DMS114 treated with DMSO at 0.1 percent for 48 hours (cell line): ENCODE measurements at regions not wholly inside any gene's neighbourhood (a gene's known extent, or its start where the extent isn't known, plus 50 kb on each side); places are given as distances from the start of the nearest gene placed in this dataset.
"Not testable (repeated sequence)": the region's sequence is repeated elsewhere in the genome, so short reads cannot be mapped to it uniquely, and the experiment has no call there.

Source experiments
- DNase-seq: peaks from one replicate; lab custom pipeline; 2025; ENCODE audit not compliant: unreplicated experiment; lab: John Stamatoyannopoulos, UW

DNA sequence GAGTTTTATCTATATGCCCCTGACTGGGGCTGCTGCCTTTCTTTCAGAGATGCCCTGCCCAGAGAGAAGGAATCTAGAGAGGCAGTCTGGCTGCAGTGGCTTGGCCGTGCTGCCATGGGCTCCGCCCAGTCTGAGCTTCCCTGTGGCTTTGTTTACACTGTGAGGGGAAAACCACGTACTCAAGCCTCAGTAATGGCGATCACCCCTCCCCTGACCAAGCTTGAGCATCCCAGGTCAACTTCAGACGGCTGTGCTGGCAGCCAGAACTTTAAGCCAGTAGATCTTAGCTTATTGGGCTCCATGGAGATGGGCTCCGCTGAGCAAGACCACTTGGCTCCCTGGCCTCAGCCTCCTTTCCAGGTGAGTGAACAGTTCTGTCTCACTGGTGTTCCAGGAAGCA lies 69.0 kb upstream of the DPP6 start:
- not testable (repeated sequence) for DNase-seq

DNA sequence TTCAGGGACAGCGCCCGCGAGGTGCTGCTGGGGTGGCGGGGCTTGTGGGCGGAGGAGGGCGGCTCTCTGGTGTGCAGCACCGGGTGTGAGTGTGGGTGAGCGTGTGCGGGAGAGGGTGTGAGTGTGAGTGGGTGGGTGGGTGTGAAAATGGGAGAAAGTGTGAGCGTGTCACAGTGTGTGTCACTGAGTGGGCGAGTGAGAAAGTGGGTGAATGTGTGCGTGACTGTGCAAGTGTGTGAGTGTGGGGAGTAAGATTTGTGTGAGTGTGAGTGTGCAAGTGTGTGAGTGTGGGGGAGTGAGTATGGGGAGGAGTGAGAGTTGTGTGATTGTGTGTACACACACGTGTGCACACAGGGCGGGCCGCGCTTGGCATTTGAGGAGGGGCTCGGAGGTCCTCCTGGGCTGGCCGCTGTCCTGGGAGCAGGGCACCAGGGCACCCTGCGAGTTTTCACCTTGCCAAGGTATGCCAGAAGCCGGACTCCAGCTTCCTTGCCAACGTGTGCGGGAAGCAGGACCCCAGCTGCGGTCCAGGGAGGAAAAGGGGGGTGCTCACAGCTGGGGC lies 63.1 kb upstream of the DPP6 start:
- DNase-seq: not testable (repeated sequence)

DNA sequence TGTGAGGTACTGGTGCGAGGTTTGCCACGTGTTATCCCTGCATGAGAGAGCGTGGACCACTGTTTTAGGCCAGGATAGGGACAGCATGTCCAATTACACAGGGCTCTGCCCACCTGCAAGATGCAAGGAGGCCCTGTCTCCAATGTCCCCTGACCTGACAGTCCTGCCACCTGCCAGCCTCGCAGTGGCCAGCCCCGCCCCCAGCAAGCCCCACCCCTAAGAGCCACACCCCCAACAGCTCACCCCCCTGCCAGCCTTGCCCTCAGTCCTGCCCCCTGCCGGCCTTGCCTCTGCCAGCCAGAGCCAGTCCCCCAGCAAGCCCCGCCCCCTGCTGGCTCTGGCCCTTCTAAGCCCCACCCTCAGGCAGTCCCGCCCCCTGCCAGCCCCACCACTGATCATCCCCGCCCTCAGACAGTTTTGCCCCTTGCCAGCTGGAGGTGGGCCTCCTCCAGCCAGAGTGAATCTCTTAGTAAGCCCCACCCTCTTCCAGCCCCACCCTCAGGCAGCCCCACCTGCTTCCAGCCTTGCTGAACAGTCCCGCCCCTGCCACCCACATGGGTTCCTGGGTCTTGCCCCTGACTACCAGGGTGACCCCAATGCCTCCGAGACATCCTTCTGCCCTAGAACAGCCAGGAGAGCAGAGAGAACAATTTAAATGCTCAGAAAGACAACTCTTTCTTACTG lies 62.3 kb upstream of the DPP6 start:
- not testable (repeated sequence) for DNase-seq

- DNase-seq: not testable (repeated sequence)
Observed at GRCh38 chr7:153991471-153991870, 60.7 kb upstream of the DPP6 start.

DNA sequence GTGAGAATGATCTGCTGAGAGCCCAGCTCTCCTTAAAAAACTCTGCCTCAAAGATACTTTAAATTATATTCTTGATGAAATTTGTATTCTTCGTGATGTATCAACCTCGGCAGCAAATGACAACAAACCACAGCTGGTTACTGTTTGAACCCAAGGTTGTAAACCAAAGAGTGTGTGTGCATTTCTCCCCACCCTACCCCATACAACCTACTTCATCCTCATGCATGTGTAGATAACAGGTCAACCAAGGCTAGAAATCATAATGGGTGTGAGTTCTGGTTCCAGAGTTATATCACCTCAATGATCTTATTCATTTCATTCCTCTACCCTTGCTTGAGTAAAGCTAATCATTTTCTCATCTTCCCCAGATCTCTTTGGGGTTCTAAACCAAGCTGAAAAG lies 58.8 kb upstream of the DPP6 start:
- DNase-seq: not testable (repeated sequence)

DNA sequence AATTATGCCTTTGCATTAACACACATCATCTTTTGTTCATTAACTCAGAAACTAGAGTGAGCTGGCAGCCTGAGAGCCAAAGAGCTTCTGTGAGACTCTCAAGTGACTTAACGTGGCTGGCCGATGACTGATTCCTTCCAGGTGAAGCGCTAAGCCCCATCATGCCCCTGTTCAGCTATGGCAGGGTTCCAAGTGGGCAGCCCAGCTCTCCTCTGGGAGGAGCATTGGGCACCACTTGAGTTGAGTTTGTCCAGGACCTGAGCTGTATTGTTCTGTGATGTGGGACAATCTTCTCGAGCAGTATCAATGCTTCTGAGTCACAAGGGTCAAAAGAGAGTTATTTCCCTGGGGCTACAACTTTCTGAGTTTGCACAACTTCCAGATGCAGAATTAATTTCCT lies 53.3 kb upstream of the DPP6 start:
- not testable (repeated sequence) for DNase-seq
